Mucosa of descending colon (tissue), 3 donors: ENCODE measurements at regions not wholly inside any gene's neighbourhood (a gene's known extent, or its start where the extent isn't known, plus 50 kb on each side); places are given as distances from the start of the nearest gene placed in this dataset.
A peak's percentile ranks its signal among the peaks of the same experiment; 100 is the strongest.

Experiments used
- ATAC-seq: fragments of 200-7000 bp; cut with Tn5 transposase; one replicate; pipeline ENCODE4 v1.9.1; 2020; ENCODE audit warnings: mild to moderate bottlenecking, moderate library complexity
- DNase-seq, 3 donors: peaks; one replicate each; pipeline ENCODE4 v3.0.0-alpha.2; 2020
- H3K36me3 ChIP-seq: fragments of 200-600 bp; one replicate; pipeline ENCODE4 v1.8.0; 2021; ENCODE audit warnings: low read depth, mild to moderate bottlenecking
- H3K4me1 ChIP-seq: fragments of 200-600 bp; one replicate; pipeline ENCODE4 v1.8.0; 2021; ENCODE audit warnings: low read depth, mild to moderate bottlenecking
- H3K4me3 ChIP-seq: fragments of 200-600 bp; one replicate; pipeline ENCODE4 v1.8.0; 2021; ENCODE audit warnings: mild to moderate bottlenecking
- H3K9me3 ChIP-seq: fragments of 200-600 bp; one replicate; pipeline ENCODE4 v1.8.0; 2021; ENCODE audit warnings: mild to moderate bottlenecking
- CTCF ChIP-seq: fragments of 200-600 bp; IDR thresholded peaks from one replicate; pipeline ENCODE4 v1.8.0; 2022; ENCODE audit warnings: antibody characterized with exemption, mild to moderate bottlenecking
- intact Hi-C, 2 donors: fragments of 100-400 bp; cut with DNase I in 1 of 2; cut with micrococcal nuclease in 1 of 2; formaldehyde crosslinking; loops; one replicate each; pipeline versions ENCODE4 v1.11.0 to v1.11.1; 2022; cut with DNase I, micrococcal nuclease
- donor health status: DM: no; HTN: no; CAD: no; lungs with moderate emphysema.
- donor health status: DM: no; HTN: no; CAD: no.
- donor health status: DM: no; HTN: yes; CAD: no.

- intact Hi-C loops: no loop called here
- Histone ChIP-seq H3K4me1 (peaks cover 12% of the 10 kb centered on the region), H3K9me3 (no peaks in the 10 kb centered on the region), H3K36me3 (no peaks in the 10 kb centered on the region), H3K4me3 (no peak overlapping the region)
- DNase-seq: no peak
- ATAC-seq: peak; percentile 71
- no peak for TF ChIP-seq CTCF
Measured at GRCh38 chr6:108752733-108753590, 95.3 kb upstream of the ARMC2 start.

GRCh38 chr6:108755257-108756240 lies 92.7 kb upstream of the ARMC2 start:
- ATAC-seq: no peak
- no peaks in the 10 kb centered on the region for H3K9me3 ChIP-seq
- no peak overlapping the region for H3K4me3 ChIP-seq
- no peak for TF ChIP-seq CTCF
- no peaks in the 10 kb centered on the region for H3K36me3 ChIP-seq
- intact Hi-C loops: no loop called here
- DNase-seq: no peak
- peaks cover 12% of the 10 kb centered on the region for H3K4me1 ChIP-seq

GRCh38 chr6:108757357-108757756 lies 90.9 kb upstream of the ARMC2 start:
- intact Hi-C loops: no loop called here
- no peaks in the 10 kb centered on the region for H3K36me3 ChIP-seq
- H3K9me3 ChIP-seq: no peaks in the 10 kb centered on the region
- peaks cover 12% of the 10 kb centered on the region for H3K4me1 ChIP-seq
- no peak overlapping the region for H3K4me3 ChIP-seq
- TF ChIP-seq CTCF: no peak
- no peak for DNase-seq
- ATAC-seq: no peak

- no peak for TF ChIP-seq CTCF
- Histone ChIP-seq H3K9me3 (no peaks in the 10 kb centered on the region), H3K4me3 (no peak overlapping the region), H3K4me1 (peaks cover 5% of the 10 kb centered on the region), H3K36me3 (no peaks in the 10 kb centered on the region)
- DNase-seq (no peak), ATAC-seq (no peak)
- intact Hi-C loops: no loop called here
Measured at GRCh38 chr6:108758884-108759283, 89.3 kb upstream of the ARMC2 start.

GRCh38 chr6:108760126-108761050 lies 87.8 kb upstream of the ARMC2 start:
- ATAC-seq (no peak), DNase-seq (no peak)
- Histone ChIP-seq H3K36me3 (no peaks in the 10 kb centered on the region), H3K9me3 (no peaks in the 10 kb centered on the region), H3K4me1 (peaks cover 3% of the 10 kb centered on the region), H3K4me3 (no peak overlapping the region)
- TF ChIP-seq CTCF: no peak
- intact Hi-C loops: no loop called here
